Ovary (tissue), 3 donors: ENCODE measurements at regions not wholly inside any gene's neighbourhood (a gene's known extent, or its start where the extent isn't known, plus 50 kb on each side); places are given as distances from the start of the nearest gene placed in this dataset.

Experiments
- CTCF ChIP-seq, 3 donors: fragments of 450-650 bp in 2 of 3; fragments of 200-600 bp in 1 of 3; IDR thresholded peaks; one replicate each; pipeline versions ENCODE4 v1.5.1 to v1.8.0; 2016 to 2022; ENCODE audit warnings: antibody characterized with exemption in 3 of 3, mild to moderate bottlenecking in 1 of 3
- EP300 ChIP-seq: sonication (generic); formaldehyde crosslinking; IDR thresholded peaks from one replicate; pipeline ENCODE4 v1.6.1; 2017; ENCODE audit warnings: antibody characterized with exemption
- POLR2A ChIP-seq: fragments of 450-650 bp; IDR thresholded peaks from one replicate; pipeline ENCODE4 v1.6.1; 2017; ENCODE audit warnings: antibody characterized with exemption, mild to moderate bottlenecking, moderate library complexity
- donor health status: DM: no; HTN: no; CAD: no.

- TF ChIP-seq CTCF (IDR thresholded peaks at IDR 0.05) (no peak), EP300 (no peak), POLR2A (no peak)
Observed at GRCh38 chr12:58248599-58248998, 307.2 kb downstream of the ATP23 start.
